GM23248 (cell line): ENCODE measurements at regions not wholly inside any gene's neighbourhood (a gene's known extent, or its start where the extent isn't known, plus 50 kb on each side); places are given as distances from the start of the nearest gene placed in this dataset.

ENCODE experiments used
- EZH2 ChIP-seq: fragments of 200-600 bp; sonication (generic); IDR thresholded peaks from 2 replicates; pipeline ENCODE4 v1.6.1; 2018; ENCODE audit warnings: antibody characterized with exemption, mild to moderate bottlenecking; ENCODE audit not compliant: insufficient read depth, poor library complexity, severe bottlenecking
- EZH2phosphoT487 ChIP-seq: fragments of 200-600 bp; sonication (generic); IDR thresholded peaks from 2 replicates; pipeline ENCODE4 v1.6.1; 2018; ENCODE audit warnings: antibody characterized with exemption, moderate library complexity, mild to moderate bottlenecking, low read depth; ENCODE audit not compliant: insufficient read depth

DNA sequence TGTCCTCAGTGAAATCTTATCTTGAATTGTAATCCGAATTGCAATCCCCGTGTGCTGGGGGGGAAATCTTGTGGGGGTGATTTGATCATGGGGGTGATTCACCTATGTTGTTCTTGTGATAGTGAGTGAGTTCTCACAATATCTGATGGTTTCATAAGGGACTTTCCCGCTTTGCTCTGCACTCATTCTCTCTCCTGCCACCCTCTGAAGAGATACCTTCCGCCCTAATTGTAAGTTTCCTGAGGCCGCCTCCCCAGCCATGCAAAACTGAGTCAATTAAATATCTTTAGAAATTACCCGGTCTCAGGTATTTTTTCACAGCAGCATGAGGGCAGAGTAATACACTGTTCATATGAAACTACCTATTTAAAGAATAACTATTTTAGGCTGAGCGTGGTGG lies 304.1 kb upstream of the EPHA6 start:
- TF ChIP-seq EZH2 (no peak), EZH2phosphoT487 (no peak)
